Cerebellar cortex (tissue), 1 donor: ENCODE measurements at regions not wholly inside any gene's neighbourhood (a gene's known extent, or its start where the extent isn't known, plus 50 kb on each side); places are given as distances from the start of the nearest gene placed in this dataset.

Source experiments
- DNase-seq: peaks from one replicate; pipeline ENCODE4 v3.0.0-alpha.2; 2015; ENCODE audit warnings: low spot score

GRCh38 chr6:21426841-21427490 is 166.6 kb upstream of the SOX4 start:
- DNase-seq, result no peak

GRCh38 chr6:21429291-21429690 is 164.3 kb upstream of the SOX4 start:
- no peak for DNase-seq

GRCh38 chr6:21431526-21431925 is 162.0 kb upstream of the SOX4 start:
- DNase-seq, result no peak

- DNase-seq, result no peak
Measured at GRCh38 chr6:21436625-21437024, 156.9 kb upstream of the SOX4 start.

GRCh38 chr6:21437581-21437980 is 156.0 kb upstream of the SOX4 start:
- DNase-seq, result no peak

GRCh38 chr6:21438237-21438985 is 155.1 kb upstream of the SOX4 start:
- DNase-seq, result no peak

GRCh38 chr6:21438986-21439352 is 154.6 kb upstream of the SOX4 start:
- DNase-seq, result no peak

- no peak for DNase-seq
Measured at GRCh38 chr6:21441386-21441785, 152.2 kb upstream of the SOX4 start.

- no peak for DNase-seq
Measured at GRCh38 chr6:21442874-21443273, 150.7 kb upstream of the SOX4 start.

- DNase-seq, result peak; percentile 82
Measured at GRCh38 chr6:21444711-21445260, 148.8 kb upstream of the SOX4 start.

GRCh38 chr6:21447987-21448386 is 145.6 kb upstream of the SOX4 start:
- no peak for DNase-seq

GRCh38 chr6:21448485-21449109 is 145.0 kb upstream of the SOX4 start:
- no peak for DNase-seq

GRCh38 chr6:21450149-21450548 is 143.4 kb upstream of the SOX4 start:
- no peak for DNase-seq

- no peak for DNase-seq
Measured at GRCh38 chr6:21450628-21451027, 142.9 kb upstream of the SOX4 start.

GRCh38 chr6:21451546-21452013 is 142.0 kb upstream of the SOX4 start:
- DNase-seq, result no peak

- no peak for DNase-seq
Measured at GRCh38 chr6:21454262-21454661, 139.3 kb upstream of the SOX4 start.

- peak; percentile 42 for DNase-seq
Measured at GRCh38 chr6:21455071-21455470, 138.5 kb upstream of the SOX4 start.

- DNase-seq, result no peak
Measured at GRCh38 chr6:21457647-21458046, 135.9 kb upstream of the SOX4 start.

GRCh38 chr6:21459641-21460040 is 133.9 kb upstream of the SOX4 start:
- no peak for DNase-seq

GRCh38 chr6:21461844-21462518 is 131.6 kb upstream of the SOX4 start:
- DNase-seq, result no peak

- no peak for DNase-seq
Measured at GRCh38 chr6:21462519-21462852, 131.1 kb upstream of the SOX4 start.

GRCh38 chr6:21467091-21467490 is 126.5 kb upstream of the SOX4 start:
- no peak for DNase-seq

- no peak for DNase-seq
Measured at GRCh38 chr6:21468461-21468860, 125.1 kb upstream of the SOX4 start.
